ENCODE measurements at regions not wholly inside any gene's neighbourhood (a gene's known extent, or its start where the extent isn't known, plus 50 kb on each side); places are given as distances from the start of the nearest gene placed in this dataset.
"Not testable (repeated sequence)": the region's sequence is repeated elsewhere in the genome, so short reads cannot be mapped to it uniquely, and the experiment has no call there.

DNA sequence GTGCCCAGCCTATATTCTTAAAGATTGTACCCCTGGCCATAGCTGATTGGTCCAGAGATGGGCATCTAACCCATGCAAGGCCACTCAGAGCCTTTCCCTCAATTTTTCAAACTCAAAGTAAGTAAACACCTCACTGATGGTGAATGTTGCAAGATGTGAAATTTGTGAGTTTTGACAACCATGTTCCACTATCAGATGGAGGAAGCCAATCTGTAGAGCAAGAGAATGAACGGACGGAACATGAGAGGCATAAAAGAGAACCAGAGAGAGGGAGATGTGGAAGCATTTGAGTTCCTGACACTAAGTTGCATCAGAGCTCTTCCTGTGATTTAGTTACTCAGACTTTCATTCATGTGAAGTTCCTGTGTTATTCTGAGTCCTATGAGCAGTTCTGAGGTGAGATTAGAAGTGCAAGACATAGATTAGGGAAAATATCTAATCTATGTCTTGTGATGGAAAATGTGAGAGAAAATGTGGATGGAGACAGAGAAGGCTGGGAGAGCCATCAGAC lies 73.3 kb downstream of the PRSS23 start:
- 80% methylated on average over 2 of the region's 2 CpGs for WGBS (ENCODE audit: insufficient coverage, low coverage, low lambda C conversion rate, missing lambda C conversion rate)
- ATAC-seq (no peak), DNase-seq (no peak)
- TF ChIP-seq POLR2A (IDR thresholded peaks at IDR 0.05): no peak
- TF ChIP-seq, protein P1, sequence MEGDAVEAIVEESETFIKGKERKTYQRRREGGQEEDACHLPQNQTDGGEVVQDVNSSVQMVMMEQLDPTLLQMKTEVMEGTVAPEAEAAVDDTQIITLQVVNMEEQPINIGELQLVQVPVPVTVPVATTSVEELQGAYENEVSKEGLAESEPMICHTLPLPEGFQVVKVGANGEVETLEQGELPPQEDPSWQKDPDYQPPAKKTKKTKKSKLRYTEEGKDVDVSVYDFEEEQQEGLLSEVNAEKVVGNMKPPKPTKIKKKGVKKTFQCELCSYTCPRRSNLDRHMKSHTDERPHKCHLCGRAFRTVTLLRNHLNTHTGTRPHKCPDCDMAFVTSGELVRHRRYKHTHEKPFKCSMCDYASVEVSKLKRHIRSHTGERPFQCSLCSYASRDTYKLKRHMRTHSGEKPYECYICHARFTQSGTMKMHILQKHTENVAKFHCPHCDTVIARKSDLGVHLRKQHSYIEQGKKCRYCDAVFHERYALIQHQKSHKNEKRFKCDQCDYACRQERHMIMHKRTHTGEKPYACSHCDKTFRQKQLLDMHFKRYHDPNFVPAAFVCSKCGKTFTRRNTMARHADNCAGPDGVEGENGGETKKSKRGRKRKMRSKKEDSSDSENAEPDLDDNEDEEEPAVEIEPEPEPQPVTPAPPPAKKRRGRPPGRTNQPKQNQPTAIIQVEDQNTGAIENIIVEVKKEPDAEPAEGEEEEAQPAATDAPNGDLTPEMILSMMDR (IDR thresholded peaks at IDR 0.05): no peak
- intact Hi-C loops (cut with DNase I): no loop called here
- Histone ChIP-seq H3K27me3 (no peaks in the 10 kb centered on the region), H3K4me3 (no peak overlapping the region), H3K4me1 (no peaks in the 10 kb centered on the region), H3K9me3 (no peaks in the 10 kb centered on the region), H3K27ac (no peak overlapping the region), H3K36me3 (no peaks in the 10 kb centered on the region)

GRCh38 chr11:86874304-86875056 lies 74.1 kb downstream of the PRSS23 start:
- intact Hi-C loops (cut with DNase I): no loop called here
- Histone ChIP-seq H3K27ac (no peak overlapping the region), H3K36me3 (no peaks in the 10 kb centered on the region), H3K9me3 (no peaks in the 10 kb centered on the region), H3K4me1 (no peaks in the 10 kb centered on the region), H3K27me3 (no peaks in the 10 kb centered on the region), H3K4me3 (no peak overlapping the region)
- ATAC-seq: no peak
- 72% methylated on average over 4 of the region's 6 CpGs for WGBS (ENCODE audit: insufficient coverage, low coverage, low lambda C conversion rate, missing lambda C conversion rate)
- TF ChIP-seq POLR2A (IDR thresholded peaks at IDR 0.05): no peak
- TF ChIP-seq, protein P1 (IDR thresholded peaks at IDR 0.05): no peak
- DNase-seq: no peak

- WGBS (ENCODE audit: insufficient coverage, low coverage, low lambda C conversion rate, missing lambda C conversion rate): 54% methylated on average over 3 of the region's 3 CpGs
- Histone ChIP-seq H3K36me3 (no peaks in the 10 kb centered on the region), H3K27ac (no peak overlapping the region), H3K4me3 (no peak overlapping the region), H3K9me3 (no peaks in the 10 kb centered on the region), H3K27me3 (no peaks in the 10 kb centered on the region), H3K4me1 (no peaks in the 10 kb centered on the region)
- no peak for ATAC-seq
- intact Hi-C loops (cut with DNase I): no loop called here
- TF ChIP-seq, protein P1 (IDR thresholded peaks at IDR 0.05): no peak
- TF ChIP-seq POLR2A (IDR thresholded peaks at IDR 0.05): no peak
- DNase-seq: no peak
These were observed 76.4 kb downstream of the PRSS23 start for GRCh38 chr11:86876716-86877234.

- no peak for TF ChIP-seq POLR2A (IDR thresholded peaks at IDR 0.05)
- TF ChIP-seq, protein P1 (IDR thresholded peaks at IDR 0.05): no peak
- ATAC-seq: no peak
These were observed 77.2 kb downstream of the PRSS23 start for GRCh38 chr11:86877503-86877902.

GRCh38 chr11:86879241-86879640 lies 76.0 kb downstream of the FZD4 start:
- H3K36me3 ChIP-seq; H3K4me1 ChIP-seq; DNase-seq; H3K9me3 ChIP-seq; H3K27ac ChIP-seq; H3K4me3 ChIP-seq; intact Hi-C loops (cut with DNase I); H3K27me3 ChIP-seq; ATAC-seq: not testable (repeated sequence)
- WGBS (ENCODE audit: insufficient coverage, low coverage, low lambda C conversion rate, missing lambda C conversion rate): no CpG with 5 or more reads among the region's 26 CpGs

More at GRCh38 chr11:86877503-86877902, 77.2 kb downstream of the PRSS23 start:
- Histone ChIP-seq H3K36me3 (no peaks in the 10 kb centered on the region), H3K27ac (no peak overlapping the region), H3K27me3 (no peaks in the 10 kb centered on the region), H3K4me3 (no peak overlapping the region), H3K4me1 (no peaks in the 10 kb centered on the region), H3K9me3 (no peaks in the 10 kb centered on the region)
- intact Hi-C loops (cut with DNase I): no loop called here
- no peak for DNase-seq

Measured in right lobe of liver (tissue), 6 donors.